Fibroblast of lung (primary cell): ENCODE measurements at regions not wholly inside any gene's neighbourhood (a gene's known extent, or its start where the extent isn't known, plus 50 kb on each side); places are given as distances from the start of the nearest gene placed in this dataset.

Source experiments
- DNase-seq, 2 donors: peaks; one replicate each; pipeline versions ENCODE4 v3.0.0 to v3.0.0-alpha.2; 2010; ENCODE audit warnings: low read depth in 2 of 2
- H2AFZ ChIP-seq: 2 replicates; pipeline ENCODE4 v1.5.1; 2012; ENCODE audit warnings: low read length, control low read depth, inconsistent platforms
- H3K27ac ChIP-seq: 2 replicates; pipeline ENCODE4 v1.5.1; 2011; ENCODE audit warnings: low read length, control low read depth; ENCODE audit not compliant: insufficient read depth
- H3K27me3 ChIP-seq: 2 replicates; pipeline ENCODE4 v1.5.1; 2011; ENCODE audit warnings: mild to moderate bottlenecking, low read length; ENCODE audit not compliant: control insufficient read depth, insufficient read depth
- H3K36me3 ChIP-seq: 2 replicates; pipeline ENCODE4 v1.5.1; 2011; ENCODE audit warnings: low read length; ENCODE audit not compliant: control insufficient read depth, insufficient read depth
- H3K4me1 ChIP-seq: 2 replicates; pipeline ENCODE4 v1.5.1; 2011; ENCODE audit warnings: low read length; ENCODE audit not compliant: control insufficient read depth, insufficient read depth; ENCODE audit errors: extremely low read depth
- H3K4me2 ChIP-seq: 2 replicates; pipeline ENCODE4 v1.5.1; 2011; ENCODE audit warnings: low read length, control low read depth; ENCODE audit not compliant: insufficient read depth; ENCODE audit errors: extremely low read depth
- H3K4me3 ChIP-seq, 4 experiments: fragments of 200-600 bp in 1 of 4; sonication (generic) in 1 of 4; replicated peaks in 1 of 4; 2 replicates each; pipeline ENCODE4 v1.5.1; 2011 to 2016; ENCODE audit warnings: low read length in 4 of 4, low read depth in 3 of 4, mild to moderate bottlenecking in 3 of 4, control low read depth in 2 of 4, inconsistent platforms in 1 of 4, mixed read lengths in 1 of 4; ENCODE audit not compliant: insufficient read depth in 1 of 4; ENCODE audit errors: control extremely low read depth in 1 of 4
- H3K79me2 ChIP-seq: 2 replicates; pipeline ENCODE4 v1.5.1; 2012; ENCODE audit warnings: mild to moderate bottlenecking, low read length, inconsistent platforms; ENCODE audit not compliant: control insufficient read depth, insufficient read depth
- H3K9ac ChIP-seq: 2 replicates; pipeline ENCODE4 v1.5.1; 2011; ENCODE audit warnings: mild to moderate bottlenecking, low read length, control low read depth; ENCODE audit not compliant: insufficient read depth
- H3K9me3 ChIP-seq: 2 replicates; pipeline ENCODE4 v1.5.1; 2012; ENCODE audit warnings: low read depth, low read length; ENCODE audit not compliant: control insufficient read depth, insufficient read depth
- H4K20me1 ChIP-seq: 2 replicates; pipeline ENCODE4 v1.5.1; 2011; ENCODE audit warnings: low read length; ENCODE audit not compliant: control insufficient read depth, insufficient read depth; ENCODE audit errors: extremely low read depth
- EZH2 ChIP-seq: IDR thresholded peaks from 2 replicates; pipeline ENCODE4 v1.5.1; 2012; ENCODE audit warnings: low read length, control low read depth, mild to moderate bottlenecking; ENCODE audit errors: missing control alignments
- TF ChIP-seq, protein P1 (sequence below), 2 donors: IDR thresholded peaks in 1 of 2; conservative IDR thresholded peaks in 1 of 2; 1 replicate in 1 of 2; 2 replicates in 1 of 2; pipeline ENCODE4 v1.5.1; 2011 to 2012; ENCODE audit warnings: low read length in 2 of 2, control low read depth in 1 of 2, inconsistent platforms in 1 of 2, low read depth in 1 of 2, mild to moderate bottlenecking in 1 of 2

DNA sequence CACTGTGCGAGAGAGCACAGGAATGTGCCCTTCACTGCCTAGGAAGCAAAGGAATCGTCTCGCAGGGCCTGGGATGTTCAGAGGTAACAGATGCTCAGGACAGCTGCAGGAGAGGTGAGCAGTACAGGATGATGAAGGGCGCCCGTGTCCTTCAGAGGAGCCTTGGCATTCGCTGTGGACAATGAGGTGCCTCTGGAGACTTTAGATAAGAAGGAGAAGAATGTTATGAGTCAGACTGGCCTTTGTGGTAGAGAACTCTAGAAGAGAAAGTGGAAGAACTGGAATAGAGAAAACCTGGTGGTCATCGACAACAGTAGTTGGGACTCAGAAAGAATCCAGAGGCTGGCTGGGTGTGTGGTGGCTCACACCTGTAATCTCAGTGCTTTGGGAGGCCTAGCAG lies 64.4 kb upstream of the LEP start:
- peak in 1 of 2 donors; percentile 18 for DNase-seq
- no peak overlapping the region for H3K4me2 ChIP-seq
- H3K36me3 ChIP-seq, result no peaks in the 10 kb centered on the region
- no peak overlapping the region for H2AFZ ChIP-seq
- no peaks in the 10 kb centered on the region for H3K4me1 ChIP-seq
- H3K4me3 ChIP-seq, result no peak overlapping the region
- H3K27me3 ChIP-seq, result peaks cover 25% of the 10 kb centered on the region
- TF ChIP-seq, protein P1, sequence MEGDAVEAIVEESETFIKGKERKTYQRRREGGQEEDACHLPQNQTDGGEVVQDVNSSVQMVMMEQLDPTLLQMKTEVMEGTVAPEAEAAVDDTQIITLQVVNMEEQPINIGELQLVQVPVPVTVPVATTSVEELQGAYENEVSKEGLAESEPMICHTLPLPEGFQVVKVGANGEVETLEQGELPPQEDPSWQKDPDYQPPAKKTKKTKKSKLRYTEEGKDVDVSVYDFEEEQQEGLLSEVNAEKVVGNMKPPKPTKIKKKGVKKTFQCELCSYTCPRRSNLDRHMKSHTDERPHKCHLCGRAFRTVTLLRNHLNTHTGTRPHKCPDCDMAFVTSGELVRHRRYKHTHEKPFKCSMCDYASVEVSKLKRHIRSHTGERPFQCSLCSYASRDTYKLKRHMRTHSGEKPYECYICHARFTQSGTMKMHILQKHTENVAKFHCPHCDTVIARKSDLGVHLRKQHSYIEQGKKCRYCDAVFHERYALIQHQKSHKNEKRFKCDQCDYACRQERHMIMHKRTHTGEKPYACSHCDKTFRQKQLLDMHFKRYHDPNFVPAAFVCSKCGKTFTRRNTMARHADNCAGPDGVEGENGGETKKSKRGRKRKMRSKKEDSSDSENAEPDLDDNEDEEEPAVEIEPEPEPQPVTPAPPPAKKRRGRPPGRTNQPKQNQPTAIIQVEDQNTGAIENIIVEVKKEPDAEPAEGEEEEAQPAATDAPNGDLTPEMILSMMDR (conservative IDR thresholded peaks at IDR 0.05 in 1 of 2, IDR thresholded peaks at IDR 0.05 in 1 of 2; ENCODE audit: low read depth in 1 of 2, low read length in 2 of 2), result no peak
- no peak for TF ChIP-seq EZH2
- no peaks in the 10 kb centered on the region for H3K79me2 ChIP-seq
- H3K9ac ChIP-seq, result no peak overlapping the region
- no peaks in the 10 kb centered on the region for H4K20me1 ChIP-seq
- no peak overlapping the region for H3K27ac ChIP-seq
- H3K9me3 ChIP-seq, result no peaks in the 10 kb centered on the region

DNA sequence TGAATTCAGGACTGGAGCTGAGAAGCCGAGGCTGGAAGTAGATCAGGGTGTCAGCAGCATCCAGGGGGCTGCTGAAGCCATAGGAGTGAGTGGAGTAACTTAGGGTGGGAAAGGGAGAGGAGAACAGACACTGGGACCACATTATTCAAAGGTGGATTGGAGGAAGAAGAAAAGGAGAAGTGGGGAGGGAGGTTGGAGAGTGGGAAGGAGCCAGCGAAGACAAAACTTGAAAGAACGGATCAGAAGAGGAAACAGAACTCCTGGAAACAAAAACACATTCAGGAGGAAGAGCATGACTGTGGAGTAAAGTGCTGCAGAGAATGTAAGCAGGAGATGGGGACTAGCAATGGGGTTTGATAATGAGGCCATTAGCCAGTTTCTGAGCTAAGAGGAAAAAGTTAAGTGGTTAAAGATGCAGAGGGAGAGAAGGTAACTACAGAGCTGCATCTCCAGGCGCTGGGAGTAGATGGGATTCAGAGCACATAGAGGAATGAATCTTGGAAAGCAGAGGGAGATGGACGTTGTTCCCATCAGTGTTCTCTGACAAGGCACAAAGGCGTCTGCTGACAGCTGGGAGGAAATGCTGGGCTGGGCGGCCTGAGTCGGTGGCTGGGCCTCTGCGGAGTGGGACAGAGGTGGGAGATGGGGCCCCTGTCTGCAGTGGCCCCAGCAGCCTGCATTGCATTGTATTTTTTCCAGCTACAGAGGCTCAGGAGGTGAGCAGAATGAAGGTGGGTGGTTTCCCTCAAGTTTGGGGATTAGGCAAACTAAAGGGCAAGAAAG lies 63.1 kb upstream of the LEP start:
- Histone ChIP-seq H3K9ac (no peak overlapping the region), H2AFZ (no peak overlapping the region), H3K4me1 (no peaks in the 10 kb centered on the region), H3K27ac (no peak overlapping the region), H3K27me3 (peaks cover 20% of the 10 kb centered on the region), H3K4me2 (no peak overlapping the region), H3K9me3 (no peaks in the 10 kb centered on the region), H4K20me1 (no peaks in the 10 kb centered on the region), H3K79me2 (no peaks in the 10 kb centered on the region), H3K4me3 (no peak overlapping the region), H3K36me3 (no peaks in the 10 kb centered on the region)
- no peak for DNase-seq
- TF ChIP-seq, protein P1 (conservative IDR thresholded peaks at IDR 0.05 in 1 of 2, IDR thresholded peaks at IDR 0.05 in 1 of 2; ENCODE audit: low read depth in 1 of 2, low read length in 2 of 2), result no peak
- no peak for TF ChIP-seq EZH2

DNA sequence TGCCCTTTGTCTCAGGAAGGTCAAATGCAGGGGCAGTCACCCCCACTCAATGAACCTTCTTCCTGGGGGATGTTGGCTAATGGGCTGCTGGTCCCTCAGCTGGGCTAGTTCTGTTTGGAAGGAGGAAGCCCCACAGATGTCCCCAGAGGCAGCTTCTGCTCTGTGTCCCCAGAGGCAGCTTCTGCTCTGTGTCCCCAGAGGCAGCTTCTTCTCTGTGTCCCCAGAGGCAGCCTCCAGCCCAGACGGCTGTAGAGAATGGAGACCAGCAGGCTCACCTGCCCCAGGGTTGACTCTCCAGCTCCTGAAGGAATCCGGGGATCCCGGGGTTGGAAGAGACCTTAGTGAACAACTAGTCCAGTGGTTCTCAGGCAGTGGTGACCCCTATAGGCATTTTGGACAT lies 62.5 kb upstream of the LEP start:
- no peaks in the 10 kb centered on the region for H3K36me3 ChIP-seq
- peaks cover 20% of the 10 kb centered on the region for H3K27me3 ChIP-seq
- no peak overlapping the region for H3K27ac ChIP-seq
- no peak overlapping the region for H2AFZ ChIP-seq
- no peak overlapping the region for H3K4me2 ChIP-seq
- no peaks in the 10 kb centered on the region for H3K4me1 ChIP-seq
- no peak for DNase-seq
- H3K9ac ChIP-seq, result no peak overlapping the region
- no peaks in the 10 kb centered on the region for H3K9me3 ChIP-seq
- H3K4me3 ChIP-seq, result no peak overlapping the region
- no peak for TF ChIP-seq EZH2
- TF ChIP-seq, protein P1 (conservative IDR thresholded peaks at IDR 0.05 in 1 of 2, IDR thresholded peaks at IDR 0.05 in 1 of 2; ENCODE audit: low read depth in 1 of 2, low read length in 2 of 2), result no peak
- H3K79me2 ChIP-seq, result no peaks in the 10 kb centered on the region
- H4K20me1 ChIP-seq, result no peaks in the 10 kb centered on the region
